Uterus (tissue), 2 donors: ENCODE measurements at regions not wholly inside any gene's neighbourhood (a gene's known extent, or its start where the extent isn't known, plus 50 kb on each side); places are given as distances from the start of the nearest gene placed in this dataset.

Experiments
- CTCF ChIP-seq, 4 experiments: fragments of 200-600 bp in 2 of 4; fragments of 450-650 bp in 2 of 4; sonication (generic) in 2 of 4; IDR thresholded peaks; one replicate each; pipeline ENCODE4 v1.5.1; 2016 to 2019; ENCODE audit warnings: antibody characterized with exemption in 4 of 4, mild to moderate bottlenecking in 2 of 4, moderate library complexity in 1 of 4
- POLR2A ChIP-seq, 2 donors: fragments of 450-650 bp; IDR thresholded peaks; one replicate each; pipeline ENCODE4 v1.6.1; 2016; ENCODE audit warnings: antibody characterized with exemption in 2 of 2, mild to moderate bottlenecking in 1 of 2, moderate library complexity in 1 of 2

- TF ChIP-seq CTCF (IDR thresholded peaks at IDR 0.05) (no peak), POLR2A (IDR thresholded peaks at IDR 0.05) (no peak)
Observed at GRCh38 chr10:85477979-85478378, 888.6 kb downstream of the GRID1 start.
